ENCODE measurements at regions not wholly inside any gene's neighbourhood (a gene's known extent, or its start where the extent isn't known, plus 50 kb on each side); places are given as distances from the start of the nearest gene placed in this dataset.
"Not testable (repeated sequence)": the region's sequence is repeated elsewhere in the genome, so short reads cannot be mapped to it uniquely, and the experiment has no call there.

DNA sequence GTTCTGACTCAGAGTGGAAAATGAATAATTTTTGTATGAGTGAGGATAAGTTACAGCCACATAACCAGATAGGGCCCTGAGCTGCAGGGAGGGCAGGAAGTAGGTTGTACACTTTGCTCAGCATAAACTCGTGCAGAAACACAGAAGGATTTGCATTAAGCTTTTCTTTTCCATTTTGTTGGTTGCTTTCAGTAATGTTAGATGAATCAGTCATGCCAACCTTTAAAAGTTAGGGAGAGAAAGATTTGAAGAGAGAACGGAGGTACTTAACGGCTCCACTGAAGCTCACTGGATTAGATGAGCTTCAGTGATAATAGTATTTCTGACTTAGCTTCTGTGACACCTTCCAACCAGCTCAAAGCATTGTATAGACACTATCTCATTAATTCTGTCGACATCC is 348.1 kb downstream of the GATA3 start:
- Histone ChIP-seq H3K36me3 (ENCODE audit: insufficient read depth, low read length) (no peaks in the 10 kb centered on the region), H2AFZ (ENCODE audit: low read length, unreplicated experiment) (no peak overlapping the region), H3K4me1 (ENCODE audit: control insufficient read depth, insufficient read depth, low read length, unreplicated experiment) (no peaks in the 10 kb centered on the region), H3K4me3 (ENCODE audit: low read depth, low read length) (no peak overlapping the region), H3K27me3 (ENCODE audit: insufficient read depth, low read length) (no peaks in the 10 kb centered on the region), H3K79me2 (ENCODE audit: control insufficient read depth, insufficient read depth, low read length, unreplicated experiment) (no peaks in the 10 kb centered on the region), H3K27ac (ENCODE audit: low read depth, low read length) (no peak overlapping the region)

GRCh38 chr10:8403711-8404371 is 349.4 kb downstream of the GATA3 start:
- Histone ChIP-seq H3K4me1 (ENCODE audit: control insufficient read depth, insufficient read depth, low read length, unreplicated experiment) (no peaks in the 10 kb centered on the region), H3K79me2 (ENCODE audit: control insufficient read depth, insufficient read depth, low read length, unreplicated experiment) (no peaks in the 10 kb centered on the region), H3K27ac (ENCODE audit: low read depth, low read length) (no peak overlapping the region), H2AFZ (ENCODE audit: low read length, unreplicated experiment) (no peak overlapping the region), H3K27me3 (ENCODE audit: insufficient read depth, low read length) (no peaks in the 10 kb centered on the region), H3K4me3 (ENCODE audit: low read depth, low read length) (no peak overlapping the region), H3K36me3 (ENCODE audit: insufficient read depth, low read length) (no peaks in the 10 kb centered on the region)

- H3K36me3 ChIP-seq (ENCODE audit: insufficient read depth, low read length): no peaks in the 10 kb centered on the region
- no peak overlapping the region for H3K27ac ChIP-seq (ENCODE audit: low read depth, low read length)
- no peaks in the 10 kb centered on the region for H3K79me2 ChIP-seq (ENCODE audit: control insufficient read depth, insufficient read depth, low read length, unreplicated experiment)
- H3K4me1 ChIP-seq (ENCODE audit: control insufficient read depth, insufficient read depth, low read length, unreplicated experiment): no peaks in the 10 kb centered on the region
- H2AFZ ChIP-seq (ENCODE audit: low read length, unreplicated experiment): no peak overlapping the region
- H3K27me3 ChIP-seq (ENCODE audit: insufficient read depth, low read length): no peaks in the 10 kb centered on the region
- H3K4me3 ChIP-seq (ENCODE audit: low read depth, low read length): no peak overlapping the region
Observed at GRCh38 chr10:8404721-8405120, 350.2 kb downstream of the GATA3 start.

- H3K27ac ChIP-seq (ENCODE audit: low read depth, low read length): no peak overlapping the region
- H3K79me2 ChIP-seq (ENCODE audit: control insufficient read depth, insufficient read depth, low read length, unreplicated experiment): no peaks in the 10 kb centered on the region
- H3K27me3 ChIP-seq (ENCODE audit: insufficient read depth, low read length): no peaks in the 10 kb centered on the region
- H2AFZ ChIP-seq (ENCODE audit: low read length, unreplicated experiment): no peak overlapping the region
- no peaks in the 10 kb centered on the region for H3K36me3 ChIP-seq (ENCODE audit: insufficient read depth, low read length)
- H3K4me3 ChIP-seq (ENCODE audit: low read depth, low read length): no peak overlapping the region
- H3K4me1 ChIP-seq (ENCODE audit: control insufficient read depth, insufficient read depth, low read length, unreplicated experiment): no peaks in the 10 kb centered on the region
Observed at GRCh38 chr10:8405596-8405995, 351.1 kb downstream of the GATA3 start.

- Histone ChIP-seq H3K4me1 (ENCODE audit: control insufficient read depth, insufficient read depth, low read length, unreplicated experiment) (no peaks in the 10 kb centered on the region), H3K79me2 (ENCODE audit: control insufficient read depth, insufficient read depth, low read length, unreplicated experiment) (no peaks in the 10 kb centered on the region), H3K4me3 (ENCODE audit: low read depth, low read length) (no peak overlapping the region), H3K27ac (ENCODE audit: low read depth, low read length) (no peak overlapping the region), H2AFZ (ENCODE audit: low read length, unreplicated experiment) (no peak overlapping the region), H3K27me3 (ENCODE audit: insufficient read depth, low read length) (no peaks in the 10 kb centered on the region), H3K36me3 (ENCODE audit: insufficient read depth, low read length) (no peaks in the 10 kb centered on the region)
Observed at GRCh38 chr10:8407501-8408021, 353.1 kb downstream of the GATA3 start.

GRCh38 chr10:8410506-8410905 is 356.0 kb downstream of the GATA3 start:
- Histone ChIP-seq H3K36me3 (ENCODE audit: insufficient read depth, low read length) (no peaks in the 10 kb centered on the region), H3K27me3 (ENCODE audit: insufficient read depth, low read length) (no peaks in the 10 kb centered on the region), H3K4me3 (ENCODE audit: low read depth, low read length) (no peak overlapping the region), H2AFZ (ENCODE audit: low read length, unreplicated experiment) (no peak overlapping the region), H3K4me1 (ENCODE audit: control insufficient read depth, insufficient read depth, low read length, unreplicated experiment) (no peaks in the 10 kb centered on the region), H3K79me2 (ENCODE audit: control insufficient read depth, insufficient read depth, low read length, unreplicated experiment) (no peaks in the 10 kb centered on the region), H3K27ac (ENCODE audit: low read depth, low read length) (no peak overlapping the region)

- no peaks in the 10 kb centered on the region for H3K27me3 ChIP-seq (ENCODE audit: insufficient read depth, low read length)
- no peak overlapping the region for H3K4me3 ChIP-seq (ENCODE audit: low read depth, low read length)
- no peaks in the 10 kb centered on the region for H3K79me2 ChIP-seq (ENCODE audit: control insufficient read depth, insufficient read depth, low read length, unreplicated experiment)
- H3K36me3 ChIP-seq (ENCODE audit: insufficient read depth, low read length): no peaks in the 10 kb centered on the region
- no peak overlapping the region for H2AFZ ChIP-seq (ENCODE audit: low read length, unreplicated experiment)
- no peak overlapping the region for H3K27ac ChIP-seq (ENCODE audit: low read depth, low read length)
- H3K4me1 ChIP-seq (ENCODE audit: control insufficient read depth, insufficient read depth, low read length, unreplicated experiment): no peaks in the 10 kb centered on the region
Observed at GRCh38 chr10:8412541-8412940, 358.1 kb downstream of the GATA3 start.

GRCh38 chr10:8415029-8415428 is 360.5 kb downstream of the GATA3 start:
- H3K79me2 ChIP-seq (ENCODE audit: control insufficient read depth, insufficient read depth, low read length, unreplicated experiment); H3K4me1 ChIP-seq (ENCODE audit: control insufficient read depth, insufficient read depth, low read length, unreplicated experiment); H2AFZ ChIP-seq (ENCODE audit: low read length, unreplicated experiment); H3K27me3 ChIP-seq (ENCODE audit: insufficient read depth, low read length); H3K4me3 ChIP-seq (ENCODE audit: low read depth, low read length); H3K36me3 ChIP-seq (ENCODE audit: insufficient read depth, low read length); H3K27ac ChIP-seq (ENCODE audit: low read depth, low read length): not testable (repeated sequence)

DNA sequence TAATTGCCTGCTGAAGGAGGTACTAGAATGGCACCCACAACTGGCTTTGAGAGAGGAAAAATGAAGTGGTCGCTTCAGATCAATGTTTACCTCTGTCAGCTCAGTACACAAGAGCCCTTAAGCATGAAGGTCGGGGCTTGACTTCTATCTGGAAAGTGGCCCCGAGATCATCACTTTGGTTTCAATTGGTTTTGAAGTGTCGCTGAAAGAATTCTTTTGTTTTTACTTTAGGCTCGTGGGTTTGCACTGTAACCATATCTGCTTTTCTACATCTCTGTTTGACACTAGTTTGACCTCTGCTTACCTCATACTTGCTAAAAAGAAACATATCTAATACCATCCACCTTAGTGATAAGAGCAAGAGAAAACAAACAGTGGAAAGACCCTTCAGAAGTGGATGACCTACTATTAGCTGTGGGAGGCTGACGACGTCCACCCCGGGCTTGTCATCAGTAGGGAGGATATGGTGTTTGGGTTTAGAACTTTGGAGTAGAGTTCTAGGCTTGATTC is 361.8 kb downstream of the GATA3 start:
- no peak overlapping the region for H3K27ac ChIP-seq (ENCODE audit: low read depth, low read length)
- H3K27me3 ChIP-seq (ENCODE audit: insufficient read depth, low read length): no peaks in the 10 kb centered on the region
- no peaks in the 10 kb centered on the region for H3K79me2 ChIP-seq (ENCODE audit: control insufficient read depth, insufficient read depth, low read length, unreplicated experiment)
- no peak overlapping the region for H3K4me3 ChIP-seq (ENCODE audit: low read depth, low read length)
- no peaks in the 10 kb centered on the region for H3K36me3 ChIP-seq (ENCODE audit: insufficient read depth, low read length)
- H3K4me1 ChIP-seq (ENCODE audit: control insufficient read depth, insufficient read depth, low read length, unreplicated experiment): no peaks in the 10 kb centered on the region
- H2AFZ ChIP-seq (ENCODE audit: low read length, unreplicated experiment): no peak overlapping the region

DNA sequence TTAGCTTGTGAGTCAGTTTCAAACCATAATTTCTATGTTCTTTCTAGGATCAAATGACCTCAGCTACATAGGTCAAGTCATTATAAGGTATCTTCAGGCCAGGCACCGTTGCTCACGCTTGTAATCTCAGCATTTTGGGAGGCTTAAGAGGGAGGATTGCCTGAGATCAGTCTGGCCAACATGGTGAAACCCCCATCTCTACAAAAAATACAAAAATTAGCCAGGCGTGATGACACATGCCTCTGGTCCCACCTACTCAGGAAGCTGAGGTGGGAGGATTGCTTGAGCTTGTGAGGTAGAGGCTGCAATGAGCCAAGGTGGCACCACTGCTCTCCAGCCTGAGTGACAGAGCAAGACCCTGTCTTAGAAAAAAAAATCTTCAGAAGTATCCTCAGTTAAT is 362.3 kb downstream of the GATA3 start:
- H3K4me1 ChIP-seq (ENCODE audit: control insufficient read depth, insufficient read depth, low read length, unreplicated experiment): no peaks in the 10 kb centered on the region
- H3K36me3 ChIP-seq (ENCODE audit: insufficient read depth, low read length): no peaks in the 10 kb centered on the region
- H3K27ac ChIP-seq (ENCODE audit: low read depth, low read length): no peak overlapping the region
- no peaks in the 10 kb centered on the region for H3K79me2 ChIP-seq (ENCODE audit: control insufficient read depth, insufficient read depth, low read length, unreplicated experiment)
- H3K27me3 ChIP-seq (ENCODE audit: insufficient read depth, low read length): no peaks in the 10 kb centered on the region
- H2AFZ ChIP-seq (ENCODE audit: low read length, unreplicated experiment): no peak overlapping the region
- H3K4me3 ChIP-seq (ENCODE audit: low read depth, low read length): no peak overlapping the region

DNA sequence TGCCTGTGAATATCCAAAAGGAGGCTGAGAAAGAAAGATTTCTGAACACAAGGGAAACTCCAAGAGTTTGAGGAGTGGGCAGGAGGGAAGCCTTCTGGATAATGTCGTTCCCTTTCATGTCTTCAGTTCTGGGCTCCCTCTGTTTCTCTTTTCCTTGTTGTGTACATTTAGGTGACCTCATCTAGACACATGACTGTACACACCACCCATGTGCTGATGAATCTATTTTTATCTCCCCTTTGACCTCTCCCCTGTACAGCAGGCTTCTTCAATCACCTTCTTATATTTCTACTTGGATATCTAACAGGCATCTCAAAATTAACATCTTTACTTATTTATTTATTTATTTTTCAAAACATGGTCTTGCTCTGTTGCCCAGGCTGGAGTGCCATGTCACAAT is 363.1 kb downstream of the GATA3 start:
- H3K4me1 ChIP-seq (ENCODE audit: control insufficient read depth, insufficient read depth, low read length, unreplicated experiment): no peaks in the 10 kb centered on the region
- no peaks in the 10 kb centered on the region for H3K79me2 ChIP-seq (ENCODE audit: control insufficient read depth, insufficient read depth, low read length, unreplicated experiment)
- H2AFZ ChIP-seq (ENCODE audit: low read length, unreplicated experiment): no peak overlapping the region
- H3K4me3 ChIP-seq (ENCODE audit: low read depth, low read length): no peak overlapping the region
- H3K27me3 ChIP-seq (ENCODE audit: insufficient read depth, low read length): no peaks in the 10 kb centered on the region
- no peaks in the 10 kb centered on the region for H3K36me3 ChIP-seq (ENCODE audit: insufficient read depth, low read length)
- H3K27ac ChIP-seq (ENCODE audit: low read depth, low read length): no peak overlapping the region
